OCI-LY7 (cell line): ENCODE measurements at regions not wholly inside any gene's neighbourhood (a gene's known extent, or its start where the extent isn't known, plus 50 kb on each side); places are given as distances from the start of the nearest gene placed in this dataset.
"Not testable (repeated sequence)": the region's sequence is repeated elsewhere in the genome, so short reads cannot be mapped to it uniquely, and the experiment has no call there.

ENCODE experiments used
- BruUV-seq: library from RNA; stranded (reverse); fragments of 400-500 nt; replicated peaks from 2 replicates; lab custom pipeline; 2021; lab: Mats Ljungman, UMichigan
- CTCF ChIA-PET: fragments of 300-600 bp; sonication (Branson Sonifier 250); formaldehyde crosslinking; loops from one replicate; lab custom pipeline; 2022; ENCODE audit warnings: antibody characterized with exemption; ENCODE audit not compliant: unreplicated experiment; lab: Charles Lee
- POLR2A ChIA-PET: fragments of 300-600 bp; sonication (Branson Sonifier 250); formaldehyde crosslinking; loops from one replicate; lab custom pipeline; 2022; ENCODE audit warnings: antibody characterized with exemption; lab: Charles Lee
- DNase-seq: peaks from one replicate; pipeline ENCODE4 v3.0.0-alpha.2; 2015; ENCODE audit warnings: low spot score
- H2AFZ ChIP-seq: fragments of 200-600 bp; sonication (generic), shearing (Covaris generic); 2 replicates; pipeline ENCODE4 v1.6.1; 2014; ENCODE audit warnings: mild to moderate bottlenecking, antibody characterized with exemption, low read length, moderate library complexity
- H3K27ac ChIP-seq: fragments of 200-600 bp; sonication (generic); 2 replicates; pipeline ENCODE4 v1.5.1; 2014; ENCODE audit warnings: mixed run types, low read depth, mild to moderate bottlenecking, moderate library complexity, low read length, inconsistent platforms; ENCODE audit not compliant: poor library complexity, severe bottlenecking
- H3K36me3 ChIP-seq: fragments of 200-600 bp; sonication (generic); 2 replicates; pipeline ENCODE4 v1.6.1; 2014; ENCODE audit warnings: mild to moderate bottlenecking, antibody characterized with exemption, low read length, moderate library complexity, mixed read lengths; ENCODE audit not compliant: insufficient read depth
- H3K4me1 ChIP-seq: fragments of 200-600 bp; sonication (generic); 2 replicates; pipeline ENCODE4 v1.5.1; 2014; ENCODE audit warnings: mild to moderate bottlenecking, low read length; ENCODE audit not compliant: insufficient read depth, poor library complexity, severe bottlenecking
- H3K4me2 ChIP-seq: fragments of 200-600 bp; sonication (generic); 2 replicates; pipeline ENCODE4 v1.6.1; 2014; ENCODE audit warnings: mild to moderate bottlenecking, low read length
- H3K4me3 ChIP-seq: fragments of 200-600 bp; sonication (generic); 2 replicates; pipeline ENCODE4 v1.5.1; 2014; ENCODE audit warnings: mild to moderate bottlenecking, low read depth, low read length; ENCODE audit not compliant: poor library complexity, severe bottlenecking
- H3K79me2 ChIP-seq: fragments of 200-600 bp; sonication (generic); 2 replicates; pipeline ENCODE4 v1.6.1; 2016; ENCODE audit warnings: low read depth, mild to moderate bottlenecking, low read length, moderate library complexity, mixed read lengths; ENCODE audit not compliant: insufficient read depth
- H3K9me2 ChIP-seq: fragments of 200-600 bp; sonication (generic); 2 replicates; pipeline ENCODE4 v1.6.1; 2016; ENCODE audit warnings: mild to moderate bottlenecking, low read length, mixed read lengths; ENCODE audit not compliant: insufficient read depth
- H3K9me3 ChIP-seq: fragments of 200-600 bp; sonication (generic); 2 replicates; pipeline ENCODE4 v1.6.1; 2014; ENCODE audit warnings: mild to moderate bottlenecking, mixed run types, low read length, mixed read lengths
- H4K20me1 ChIP-seq: fragments of 200-600 bp; sonication (generic); 2 replicates; pipeline ENCODE4 v1.6.1; 2014; ENCODE audit warnings: mild to moderate bottlenecking, antibody characterized with exemption, low read length, moderate library complexity, mixed read lengths; ENCODE audit not compliant: insufficient read depth
- CTCF ChIP-seq: fragments of 200-600 bp; sonication (generic); conservative IDR thresholded peaks from 2 replicates; pipeline ENCODE4 v1.5.1; 2014; ENCODE audit warnings: mild to moderate bottlenecking, antibody characterized with exemption, low read length, moderate library complexity, mixed read lengths
- EZH2phosphoT487 ChIP-seq: fragments of 200-600 bp; sonication (generic); IDR thresholded peaks from 2 replicates; pipeline ENCODE4 v1.6.1; 2018; ENCODE audit warnings: low read depth, borderline replicate concordance, mild to moderate bottlenecking, mixed run types, antibody characterized with exemption, low read length, moderate library complexity, mixed read lengths
- intact Hi-C: fragments of 100-400 bp; cut with micrococcal nuclease; formaldehyde crosslinking; loops from one replicate; pipeline ENCODE4 v1.10.0; 2022; ENCODE audit not compliant: unreplicated experiment

- POLR2A ChIA-PET, result interaction anchor here (0.7 to 0.9 kb wide), 2 partner anchors 44 to 408 kb away, joined by 3 read pairs; no protein-coding TSS in a partner anchor
- H3K27ac ChIP-seq, result no peak overlapping the region
- H3K9me2 ChIP-seq, result no peaks in the 10 kb centered on the region
- peak; percentile 13 for DNase-seq
- no peaks in the 10 kb centered on the region for H4K20me1 ChIP-seq
- H3K4me3 ChIP-seq, result no peak overlapping the region
- peak overlapping the region; percentile 14; the same call in 1 of the 2 replicates for H2AFZ ChIP-seq
- no peaks in the 10 kb centered on the region for H3K79me2 ChIP-seq
- peaks cover 3% of the 10 kb centered on the region; the same call in 1 of the 2 replicates for H3K9me3 ChIP-seq
- BruUV-seq, result no TSS peak
- no peak overlapping the region for H3K4me2 ChIP-seq
- CTCF ChIA-PET, result no interaction called here
- TF ChIP-seq EZH2phosphoT487, result no peak
- TF ChIP-seq CTCF, result no peak
- H3K36me3 ChIP-seq, result no peaks in the 10 kb centered on the region; the same call in 1 of the 2 replicates
- peaks cover 33% of the 10 kb centered on the region for H3K4me1 ChIP-seq
- intact Hi-C loops, result loop anchor here (5.0 kb wide), 1 partner anchor 465 kb away; no protein-coding TSS in a partner anchor
Measured at GRCh38 chr1:199087144-199087543, 448.3 kb downstream of the PTPRC start.

GRCh38 chr1:199089393-199090122 lies 450.7 kb downstream of the PTPRC start:
- peak overlapping the region; percentile 56 for H2AFZ ChIP-seq
- TF ChIP-seq CTCF, result no peak
- TF ChIP-seq EZH2phosphoT487, result no peak
- intact Hi-C loops, result loop anchor here (1.0 to 5.0 kb wide), 4 partner anchors 19 to 467 kb away; no protein-coding TSS in a partner anchor

GRCh38 chr1:199095628-199096027 lies 456.8 kb downstream of the PTPRC start:
- CTCF ChIA-PET, H3K9me3 ChIP-seq, H3K4me2 ChIP-seq, DNase-seq, H3K27ac ChIP-seq, H4K20me1 ChIP-seq, BruUV-seq, H3K4me3 ChIP-seq, H2AFZ ChIP-seq, H3K36me3 ChIP-seq, intact Hi-C loops, H3K79me2 ChIP-seq, H3K4me1 ChIP-seq, H3K9me2 ChIP-seq: not testable (repeated sequence)
- POLR2A ChIA-PET, result interaction anchor here (1.6 kb wide), 1 partner anchor 159 kb away, joined by 4 read pairs; no protein-coding TSS in a partner anchor

More at GRCh38 chr1:199089393-199090122, 450.7 kb downstream of the PTPRC start:
- H3K4me3 ChIP-seq, result peak overlapping the region; percentile 24
- no peaks in the 10 kb centered on the region for H3K9me2 ChIP-seq
- peaks cover 33% of the 10 kb centered on the region for H3K4me1 ChIP-seq
- H3K4me2 ChIP-seq, result peak overlapping the region; percentile 51
- H4K20me1 ChIP-seq, result no peaks in the 10 kb centered on the region
- H3K36me3 ChIP-seq, result no peaks in the 10 kb centered on the region; the same call in 1 of the 2 replicates
- DNase-seq, result peak; percentile 76
- BruUV-seq, result no TSS peak
- ChIA-PET POLR2A (interaction anchor here (0.6 to 2.0 kb wide), 14 partner anchors 15 to 1282 kb away, joined by 3 to 8 read pairs (median 3); no protein-coding TSS in a partner anchor), CTCF (interaction anchor here (1.0 to 1.4 kb wide), 2 partner anchors 24 to 152 kb away, joined by 3 to 4 read pairs; no protein-coding TSS in a partner anchor)
- H3K27ac ChIP-seq, result peak overlapping the region; percentile 71
- H3K9me3 ChIP-seq, result peaks cover 3% of the 10 kb centered on the region; the same call in 1 of the 2 replicates
- H3K79me2 ChIP-seq, result no peaks in the 10 kb centered on the region
